NCI-H1417 treated with DMSO at 0.1 percent for 48 hours (cell line): ENCODE measurements at regions not wholly inside any gene's neighbourhood (a gene's known extent, or its start where the extent isn't known, plus 50 kb on each side); places are given as distances from the start of the nearest gene placed in this dataset.

ENCODE experiments used
- DNase-seq: peaks from one replicate; lab custom pipeline; 2025; lab: John Stamatoyannopoulos, UW

- no peak for DNase-seq
Measured at GRCh38 chr2:175560521-175561169, 379.1 kb upstream of the ATP5MC3 start.

GRCh38 chr2:175559613-175560012 lies 378.1 kb upstream of the ATP5MC3 start:
- DNase-seq = no peak

- no peak for DNase-seq
Measured at GRCh38 chr2:175557810-175558377, 376.4 kb upstream of the ATP5MC3 start.

- DNase-seq = no peak
Measured at GRCh38 chr2:175553910-175554309, 372.4 kb upstream of the ATP5MC3 start.

- no peak for DNase-seq
Measured at GRCh38 chr2:175552902-175553301, 371.4 kb upstream of the ATP5MC3 start.

GRCh38 chr2:175540421-175540820 lies 358.9 kb upstream of the ATP5MC3 start:
- DNase-seq = no peak

GRCh38 chr2:175539122-175539521 lies 357.6 kb upstream of the ATP5MC3 start:
- DNase-seq = no peak

- DNase-seq = no peak
Measured at GRCh38 chr2:175536059-175536458, 354.5 kb upstream of the ATP5MC3 start.

GRCh38 chr2:175535631-175536030 lies 354.1 kb upstream of the ATP5MC3 start:
- DNase-seq = no peak

GRCh38 chr2:175525975-175526374 lies 344.5 kb upstream of the ATP5MC3 start:
- no peak for DNase-seq

GRCh38 chr2:175523001-175523400 lies 341.5 kb upstream of the ATP5MC3 start:
- DNase-seq = no peak

GRCh38 chr2:175518206-175518605 lies 336.7 kb upstream of the ATP5MC3 start:
- DNase-seq = no peak

GRCh38 chr2:175516555-175516954 lies 335.0 kb upstream of the ATP5MC3 start:
- no peak for DNase-seq

- DNase-seq = no peak
Measured at GRCh38 chr2:175500255-175500654, 318.7 kb upstream of the ATP5MC3 start.

- DNase-seq = no peak
Measured at GRCh38 chr2:175490360-175490791, 308.9 kb upstream of the ATP5MC3 start.

GRCh38 chr2:175478096-175478768 lies 296.7 kb upstream of the ATP5MC3 start:
- no peak for DNase-seq

- DNase-seq = no peak
Measured at GRCh38 chr2:175476948-175477347, 295.4 kb upstream of the ATP5MC3 start.

GRCh38 chr2:175476374-175476773 lies 294.9 kb upstream of the ATP5MC3 start:
- no peak for DNase-seq

GRCh38 chr2:175475130-175475529 lies 293.6 kb upstream of the ATP5MC3 start:
- DNase-seq = no peak

GRCh38 chr2:175468431-175469098 lies 287.1 kb upstream of the ATP5MC3 start:
- DNase-seq = no peak

- no peak for DNase-seq
Measured at GRCh38 chr2:175465101-175465500, 283.6 kb upstream of the ATP5MC3 start.

GRCh38 chr2:175464311-175464670 lies 282.8 kb upstream of the ATP5MC3 start:
- no peak for DNase-seq
